DMS53 treated with DMSO at 0.1 percent for 48 hours (cell line): ENCODE measurements at regions not wholly inside any gene's neighbourhood (a gene's known extent, or its start where the extent isn't known, plus 50 kb on each side); places are given as distances from the start of the nearest gene placed in this dataset.

ENCODE experiments used
- DNase-seq: peaks from one replicate; lab custom pipeline; 2025; ENCODE audit not compliant: unreplicated experiment; lab: John Stamatoyannopoulos, UW

- no peak for DNase-seq
Measured at GRCh38 chr2:223223156-223223555, 171.2 kb downstream of the KCNE4 start.

GRCh38 chr2:223225266-223225665, 173.3 kb downstream of the KCNE4 start:
- no peak for DNase-seq

GRCh38 chr2:223226264-223226663, 174.3 kb downstream of the KCNE4 start:
- DNase-seq = no peak

GRCh38 chr2:223227338-223227737, 175.3 kb downstream of the KCNE4 start:
- DNase-seq = no peak

- DNase-seq = no peak
Measured at GRCh38 chr2:223228871-223229270, 176.9 kb downstream of the KCNE4 start.

GRCh38 chr2:223230352-223230751, 178.4 kb downstream of the KCNE4 start:
- DNase-seq = no peak

GRCh38 chr2:223232285-223232684, 180.3 kb downstream of the KCNE4 start:
- no peak for DNase-seq

- no peak for DNase-seq
Measured at GRCh38 chr2:223232896-223233295, 180.9 kb downstream of the KCNE4 start.

- DNase-seq = no peak
Measured at GRCh38 chr2:223235986-223236385, 184.0 kb downstream of the KCNE4 start.

GRCh38 chr2:223238301-223238700, 186.3 kb downstream of the KCNE4 start:
- no peak for DNase-seq

GRCh38 chr2:223243233-223243632, 191.2 kb downstream of the KCNE4 start:
- DNase-seq = no peak

GRCh38 chr2:223247136-223247535, 195.1 kb downstream of the KCNE4 start:
- no peak for DNase-seq

GRCh38 chr2:223251656-223252229, 199.8 kb downstream of the KCNE4 start:
- no peak for DNase-seq

GRCh38 chr2:223260681-223261080, 208.7 kb downstream of the KCNE4 start:
- no peak for DNase-seq

- no peak for DNase-seq
Measured at GRCh38 chr2:223262946-223263345, 211.0 kb downstream of the KCNE4 start.

GRCh38 chr2:223264541-223265193, 212.7 kb downstream of the KCNE4 start:
- no peak for DNase-seq

- no peak for DNase-seq
Measured at GRCh38 chr2:223267160-223267951, 215.4 kb downstream of the KCNE4 start.

- no peak for DNase-seq
Measured at GRCh38 chr2:223269386-223269785, 217.4 kb downstream of the KCNE4 start.

GRCh38 chr2:223270548-223270947, 218.6 kb downstream of the KCNE4 start:
- no peak for DNase-seq

GRCh38 chr2:223273995-223274394, 222.0 kb downstream of the KCNE4 start:
- DNase-seq = no peak

GRCh38 chr2:223282221-223282620, 230.2 kb downstream of the KCNE4 start:
- DNase-seq = no peak

GRCh38 chr2:223283329-223283728, 231.3 kb downstream of the KCNE4 start:
- no peak for DNase-seq
